IMR-90 (cell line): ENCODE measurements at regions not wholly inside any gene's neighbourhood (a gene's known extent, or its start where the extent isn't known, plus 50 kb on each side); places are given as distances from the start of the nearest gene placed in this dataset.

ENCODE experiments used
- ATAC-seq: fragments of 200-7000 bp; cut with Tn5 transposase; 2 replicates; pipeline ENCODE4 v1.9.1; 2020; ENCODE audit warnings: low read depth, mild to moderate bottlenecking, moderate library complexity
- BruUV-seq: library from RNA; stranded (reverse); fragments of 400-500 nt; replicated peaks from 2 replicates; lab custom pipeline; 2021; lab: Mats Ljungman, UMichigan
- CTCF ChIA-PET: fragments of 300-600 bp; formaldehyde crosslinking; extraction: SDS; loops from one replicate; lab custom pipeline; 2021; ENCODE audit warnings: antibody characterized with exemption; lab: Yijun Ruan, JAX
- POLR2A ChIA-PET: fragments of 300-600 bp; sonication (Branson Sonifier 250); formaldehyde crosslinking; loops from one replicate; lab custom pipeline; 2022; ENCODE audit warnings: antibody characterized with exemption; ENCODE audit not compliant: unreplicated experiment; lab: Charles Lee
- DNase-seq: peaks from one replicate; pipeline ENCODE4 v3.0.0; 2013
- H2AFZ ChIP-seq: replicated peaks from 2 replicates; pipeline ENCODE3; 2013; ENCODE audit warnings: low read length, mild to moderate bottlenecking; ENCODE audit not compliant: poor library complexity
- H2AK5ac ChIP-seq: 2 replicates; pipeline ENCODE4 v1.6.1; 2013; ENCODE audit warnings: low read depth, low read length, inconsistent platforms
- H2AK9ac ChIP-seq: replicated peaks from 2 replicates; pipeline ENCODE3; 2013; ENCODE audit warnings: mild to moderate bottlenecking, low read depth, low read length, moderate library complexity; ENCODE audit not compliant: poor library complexity
- H2BK120ac ChIP-seq: 2 replicates; pipeline ENCODE4 v1.6.1; 2013; ENCODE audit warnings: low read depth, low read length, inconsistent platforms
- H2BK15ac ChIP-seq: 3 replicates; pipeline ENCODE4 v1.6.1; 2013; ENCODE audit warnings: low read depth, low read length, inconsistent platforms
- H2BK20ac ChIP-seq: 2 replicates; pipeline ENCODE4 v1.6.1; 2013; ENCODE audit warnings: low read depth, mild to moderate bottlenecking, inconsistent platforms, low read length, moderate library complexity
- H2BK5ac ChIP-seq: 2 replicates; pipeline ENCODE4 v1.6.1; 2013; ENCODE audit warnings: mild to moderate bottlenecking, low read depth, low read length, inconsistent platforms; ENCODE audit not compliant: poor library complexity, severe bottlenecking
- H3K14ac ChIP-seq: replicated peaks from 2 replicates; pipeline ENCODE4 v1.6.1; 2013; ENCODE audit warnings: low read depth, low read length, inconsistent platforms
- H3K18ac ChIP-seq: 2 replicates; pipeline ENCODE4 v1.6.1; 2013; ENCODE audit warnings: low read depth, low read length, control low read depth
- H3K23ac ChIP-seq: 2 replicates; pipeline ENCODE4 v1.6.1; 2013; ENCODE audit warnings: low read depth, low read length, inconsistent platforms
- H3K27ac ChIP-seq: 2 replicates; pipeline ENCODE4 v1.5.1; 2013; ENCODE audit warnings: mild to moderate bottlenecking, control low read depth, low read length; ENCODE audit not compliant: insufficient read depth
- H3K27me3 ChIP-seq: 2 replicates; pipeline ENCODE4 v1.6.1; 2013; ENCODE audit warnings: low read length; ENCODE audit not compliant: control insufficient read depth, insufficient read depth
- H3K36me3 ChIP-seq: 2 replicates; pipeline ENCODE4 v1.6.1; 2013; ENCODE audit warnings: low read length, mixed read lengths; ENCODE audit not compliant: control insufficient read depth, insufficient read depth
- H3K4ac ChIP-seq: 2 replicates; pipeline ENCODE4 v1.6.1; 2013; ENCODE audit warnings: low read depth, low read length, inconsistent platforms
- H3K4me1 ChIP-seq: 2 replicates; pipeline ENCODE4 v1.6.1; 2013; ENCODE audit warnings: low read length, mixed read lengths; ENCODE audit not compliant: control insufficient read depth, insufficient read depth
- H3K4me2 ChIP-seq: 2 replicates; pipeline ENCODE4 v1.6.1; 2013; ENCODE audit warnings: low read depth, mild to moderate bottlenecking, control low read depth, low read length, moderate library complexity
- H3K4me3 ChIP-seq: 2 replicates; pipeline ENCODE4 v1.5.1; 2013; ENCODE audit warnings: low read depth, mild to moderate bottlenecking, control low read depth, low read length, moderate library complexity; ENCODE audit not compliant: insufficient read depth
- H3K56ac ChIP-seq: 2 replicates; pipeline ENCODE4 v1.6.1; 2013; ENCODE audit warnings: low read length, inconsistent platforms; ENCODE audit not compliant: insufficient read depth; ENCODE audit errors: extremely low read depth
- H3K79me1 ChIP-seq, 2 experiments: 2 replicates each; pipeline ENCODE4 v1.6.1; 2013; ENCODE audit warnings: low read length in 2 of 2, inconsistent platforms in 1 of 2, low read depth in 1 of 2
- H3K9ac ChIP-seq: 2 replicates; pipeline ENCODE4 v1.6.1; 2013; ENCODE audit warnings: low read depth, low read length, control low read depth
- H3K9me1 ChIP-seq: 2 replicates; pipeline ENCODE4 v1.6.1; 2013; ENCODE audit warnings: low read length, inconsistent platforms; ENCODE audit not compliant: insufficient read depth
- H3K9me3 ChIP-seq: 2 replicates; pipeline ENCODE4 v1.6.1; 2013; ENCODE audit warnings: low read length; ENCODE audit not compliant: control insufficient read depth, insufficient read depth
- H4K20me1 ChIP-seq: 2 replicates; pipeline ENCODE4 v1.6.1; 2013; ENCODE audit warnings: low read length, inconsistent platforms; ENCODE audit not compliant: insufficient read depth
- H4K5ac ChIP-seq: 2 replicates; pipeline ENCODE4 v1.6.1; 2013; ENCODE audit warnings: mild to moderate bottlenecking, low read depth, low read length, control low read depth
- H4K8ac ChIP-seq, 2 experiments: 2 replicates each; pipeline ENCODE4 v1.6.1; 2013; ENCODE audit warnings: low read depth in 2 of 2, low read length in 2 of 2, control low read depth in 1 of 2, inconsistent platforms in 1 of 2
- H4K91ac ChIP-seq: 2 replicates; pipeline ENCODE4 v1.6.1; 2013; ENCODE audit warnings: low read depth, low read length, inconsistent platforms; ENCODE audit not compliant: insufficient read depth
- BHLHE40 ChIP-seq: fragments of 150-350 bp; IDR thresholded peaks from 2 replicates; pipeline ENCODE4 v1.6.1; 2016; ENCODE audit warnings: mild to moderate bottlenecking, low read depth, low read length
- CEBPB ChIP-seq: IDR thresholded peaks from 2 replicates; pipeline ENCODE4 v1.6.1; 2012; ENCODE audit warnings: low read depth, low read length, improper control_type of control experiment
- CHD1 ChIP-seq: IDR thresholded peaks from 2 replicates; pipeline ENCODE4 v1.6.1; 2012; ENCODE audit warnings: low read depth, low read length, improper control_type of control experiment
- FOS ChIP-seq: fragments of 150-350 bp; IDR thresholded peaks from 2 replicates; pipeline ENCODE4 v1.6.1; 2016; ENCODE audit warnings: low read depth, low read length
- MAFK ChIP-seq: IDR thresholded peaks from 2 replicates; pipeline ENCODE4 v1.6.1; 2012; ENCODE audit warnings: low read depth, low read length, improper control_type of control experiment
- MAZ ChIP-seq: IDR thresholded peaks from 2 replicates; pipeline ENCODE4 v1.6.1; 2012; ENCODE audit warnings: low read depth, mild to moderate bottlenecking, low read length, improper control_type of control experiment, moderate library complexity, borderline replicate concordance
- NFE2L2 ChIP-seq: fragments of 150-350 bp; IDR thresholded peaks from 2 replicates; pipeline ENCODE4 v1.6.1; 2016; ENCODE audit warnings: low read depth, mild to moderate bottlenecking, low read length
- RAD21 ChIP-seq: IDR thresholded peaks from 2 replicates; pipeline ENCODE4 v1.6.1; 2012; ENCODE audit warnings: low read length, improper control_type of control experiment
- RCOR1 ChIP-seq: IDR thresholded peaks from 2 replicates; pipeline ENCODE4 v1.6.1; 2012; ENCODE audit warnings: mild to moderate bottlenecking, low read length, improper control_type of control experiment; ENCODE audit not compliant: insufficient replicate concordance
- WGBS, 2 experiments: methylation state at CpG; one replicate each; pipeline versions ENCODE4 v1.1.5 to v1.1.7; 2013; ENCODE audit warnings: missing lambda C conversion rate in 2 of 2; ENCODE audit not compliant: insufficient read length in 1 of 2; ENCODE audit errors: extremely low coverage in 2 of 2; 5-methylcytosine and 5-hydroxymethylcytosine counted together
- dilution Hi-C: fragments of 300-500 bp; cut with HindIII; formaldehyde crosslinking; loops from one replicate; pipeline ENCODE4 v1.14.3; 2018; ENCODE audit warnings: low sequenced_read_pairs; ENCODE audit not compliant: unreplicated experiment
- in situ Hi-C: fragments of 300-500 bp; cut with MboI; formaldehyde crosslinking; loops from 3 replicates; pipeline ENCODE4 v1.14.3; 2019; ENCODE audit warnings: low sequenced_read_pairs, inconsistent platforms, mixed read lengths
- intact Hi-C: fragments of 100-400 bp; cut with micrococcal nuclease; formaldehyde crosslinking; loops from 2 replicates; pipeline ENCODE4 v1.10.0; 2022
- TF ChIP-seq, protein P1 (sequence below): fragments of 150-350 bp; IDR thresholded peaks from 2 replicates; pipeline ENCODE4 v1.6.1; 2016; ENCODE audit warnings: low read depth, mild to moderate bottlenecking, low read length, moderate library complexity, borderline replicate concordance

DNA sequence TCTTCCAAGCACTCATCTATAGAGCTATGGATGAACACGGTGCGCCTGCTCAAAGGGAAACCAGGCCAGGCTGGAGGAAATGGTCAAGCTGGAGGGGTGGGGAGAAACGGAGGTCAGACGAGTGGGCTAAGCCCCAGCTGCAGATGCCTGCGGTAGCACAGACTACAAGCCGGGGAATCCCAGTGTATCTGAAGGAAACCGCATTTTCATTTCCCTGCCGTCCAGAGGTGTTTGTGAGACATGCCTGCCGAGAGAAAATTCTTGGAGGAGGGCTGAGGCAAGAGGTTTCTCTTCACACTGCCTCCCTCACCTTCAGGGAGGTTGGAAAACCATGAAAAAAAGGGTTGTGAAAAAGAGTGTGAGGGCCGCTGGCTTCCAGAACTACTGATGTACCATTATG is 102.0 kb upstream of the FOXN3 start:
- H3K4me3 ChIP-seq, result no peak overlapping the region
- peak overlapping the region; percentile 66 for H2AK9ac ChIP-seq
- peak overlapping the region; percentile 74; the same call in 1 of the 2 replicates for H4K5ac ChIP-seq
- peak overlapping the region; percentile 77 for H2BK5ac ChIP-seq
- H3K27me3 ChIP-seq, result no peaks in the 10 kb centered on the region
- DNase-seq, result peak; percentile 96
- H3K18ac ChIP-seq, result peak overlapping the region; percentile 16
- H2AK5ac ChIP-seq, result peak overlapping the region; percentile 71; the same call in 1 of the 2 replicates
- peaks cover 3% of the 10 kb centered on the region for H3K9me3 ChIP-seq
- peak overlapping the region; percentile 72 for H4K91ac ChIP-seq
- no peaks in the 10 kb centered on the region; the same call in 1 of the 2 replicates for H4K20me1 ChIP-seq
- H3K56ac ChIP-seq, result no peak overlapping the region
- peaks cover 4% of the 10 kb centered on the region; the same call in 1 of the 2 replicates for H3K36me3 ChIP-seq
- ChIA-PET POLR2A (no interaction called here), CTCF (no interaction called here)
- H3K4me2 ChIP-seq, result peak overlapping the region; percentile 16; the same call in 1 of the 2 replicates
- H3K14ac ChIP-seq, result peak overlapping the region; percentile 75
- peaks cover 36 to 48% of the 10 kb centered on the region in 2 experiments for H3K79me1 ChIP-seq
- peak overlapping the region; percentile 83 for H2BK20ac ChIP-seq
- H4K8ac ChIP-seq, result peak overlapping the region; percentile 45 to 76; a peak in 3 of 4 replicates
- intact Hi-C loops, result no loop called here
- H3K4ac ChIP-seq, result peak overlapping the region; percentile 59
- H3K9me1 ChIP-seq, result peaks cover 23% of the 10 kb centered on the region
- TF ChIP-seq BHLHE40 (peak; percentile 51; the same call in 1 of the 2 replicates), RCOR1 (peak; percentile 68), FOS (peak; percentile 69; the same call in 1 of the 2 replicates), MAZ (peak; percentile 65; the same call in 1 of the 2 replicates), MAFK (no peak), CHD1 (no peak), RAD21 (peak; percentile 28), NFE2L2 (0 out of 2 replicates have a peak, but pooled peaks have one; percentile 2), CEBPB (peak; percentile 23; the same call in 1 of the 2 replicates)
- TF ChIP-seq, protein P1, sequence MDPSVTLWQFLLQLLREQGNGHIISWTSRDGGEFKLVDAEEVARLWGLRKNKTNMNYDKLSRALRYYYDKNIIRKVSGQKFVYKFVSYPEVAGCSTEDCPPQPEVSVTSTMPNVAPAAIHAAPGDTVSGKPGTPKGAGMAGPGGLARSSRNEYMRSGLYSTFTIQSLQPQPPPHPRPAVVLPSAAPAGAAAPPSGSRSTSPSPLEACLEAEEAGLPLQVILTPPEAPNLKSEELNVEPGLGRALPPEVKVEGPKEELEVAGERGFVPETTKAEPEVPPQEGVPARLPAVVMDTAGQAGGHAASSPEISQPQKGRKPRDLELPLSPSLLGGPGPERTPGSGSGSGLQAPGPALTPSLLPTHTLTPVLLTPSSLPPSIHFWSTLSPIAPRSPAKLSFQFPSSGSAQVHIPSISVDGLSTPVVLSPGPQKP, result no peak
- no TSS peak for BruUV-seq
- H3K4me1 ChIP-seq, result peaks cover 7% of the 10 kb centered on the region
- H2BK15ac ChIP-seq, result peak overlapping the region; percentile 88; the same call in 2 of the 3 replicates
- peak overlapping the region; percentile 18; the same call in 1 of the 2 replicates for H3K23ac ChIP-seq
- peak overlapping the region; percentile 17; the same call in 1 of the 2 replicates for H3K27ac ChIP-seq
- dilution Hi-C loops, result no loop called here
- WGBS, 2 experiments, result 14% methylated on average over 3 of the region's 10 CpGs; no CpG with 5 or more reads in 1 of the 2 experiments
- ATAC-seq, result peak; percentile 98
- H2BK120ac ChIP-seq, result peak overlapping the region; percentile 84
- peak overlapping the region; percentile 68 for H2AFZ ChIP-seq
- 0 out of 2 replicates have a peak overlapping the region, but pooled peaks have one; percentile 1 for H3K9ac ChIP-seq
- in situ Hi-C loops, result no loop called here
